HEK293 (cell line): ENCODE measurements at regions not wholly inside any gene's neighbourhood (a gene's known extent, or its start where the extent isn't known, plus 50 kb on each side); places are given as distances from the start of the nearest gene placed in this dataset.

Experiments used
- ZBTB21 ChIP-seq: fragments of 450-650 bp; formaldehyde crosslinking; IDR thresholded peaks from 2 replicates; pipeline ENCODE4 v1.5.1; 2017; ENCODE audit warnings: missing biosample characterization, missing genetic modification characterization
- ZEB2 ChIP-seq: fragments of 450-650 bp; formaldehyde crosslinking; IDR thresholded peaks from 2 replicates; pipeline ENCODE4 v1.5.1; 2016; ENCODE audit warnings: missing biosample characterization, missing genetic modification characterization
- ZFP3 ChIP-seq: fragments of 450-650 bp; formaldehyde crosslinking; IDR thresholded peaks from 2 replicates; pipeline ENCODE4 v1.5.1; 2016; ENCODE audit warnings: low read depth, missing biosample characterization, missing genetic modification characterization
- ZFP69B ChIP-seq: fragments of 450-650 bp; formaldehyde crosslinking; IDR thresholded peaks from 2 replicates; pipeline ENCODE4 v1.5.1; 2016; ENCODE audit warnings: missing biosample characterization, missing genetic modification characterization
- ZNF133 ChIP-seq: fragments of 450-650 bp; formaldehyde crosslinking; IDR thresholded peaks from 2 replicates; pipeline ENCODE4 v1.5.1; 2016; ENCODE audit warnings: missing biosample characterization, missing genetic modification characterization
- ZNF558 ChIP-seq: fragments of 450-650 bp; formaldehyde crosslinking; IDR thresholded peaks from 2 replicates; pipeline ENCODE4 v1.5.1; 2016; ENCODE audit warnings: missing biosample characterization, missing genetic modification characterization
- ZNF623 ChIP-seq: fragments of 450-650 bp; formaldehyde crosslinking; IDR thresholded peaks from 2 replicates; pipeline ENCODE4 v1.5.1; 2016; ENCODE audit warnings: missing biosample characterization, missing genetic modification characterization
- ZNF776 ChIP-seq: fragments of 450-650 bp; formaldehyde crosslinking; IDR thresholded peaks from 2 replicates; pipeline ENCODE4 v1.5.0; 2017; ENCODE audit warnings: missing biosample characterization, missing genetic modification characterization, borderline replicate concordance
- ZSCAN30 ChIP-seq: fragments of 450-650 bp; IDR thresholded peaks from 2 replicates; pipeline ENCODE4 v1.5.1; 2018; ENCODE audit warnings: missing biosample characterization, mild to moderate bottlenecking, missing genetic modification characterization, moderate library complexity
- TF ChIP-seq, protein P1 (sequence below): fragments of 450-650 bp; formaldehyde crosslinking; IDR thresholded peaks from 2 replicates; pipeline ENCODE4 v1.5.1; 2016; ENCODE audit warnings: missing biosample characterization, missing genetic modification characterization
- TF ChIP-seq, protein P2 (sequence below): fragments of 450-650 bp; formaldehyde crosslinking; IDR thresholded peaks from 2 replicates; pipeline ENCODE4 v1.5.1; 2016; ENCODE audit warnings: missing biosample characterization, missing genetic modification characterization

DNA sequence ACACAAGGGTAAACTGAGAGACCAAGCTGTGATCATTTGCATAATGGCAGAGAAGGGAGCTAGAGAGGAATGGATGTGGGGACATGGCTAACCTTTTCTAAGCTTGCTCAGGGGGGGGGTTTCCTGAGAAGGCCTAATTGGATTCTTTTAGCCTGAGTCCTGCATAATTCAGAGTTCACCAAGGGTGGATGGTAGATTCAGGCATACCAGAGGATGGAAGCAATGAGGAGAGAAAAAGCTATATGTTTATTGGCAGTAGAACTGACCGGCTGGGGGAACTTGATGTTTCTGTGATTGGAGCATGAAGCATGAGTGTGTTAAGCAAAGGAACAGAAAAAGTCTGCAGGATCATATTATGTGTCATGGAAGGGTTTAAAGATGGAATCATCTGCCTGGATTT is 65.9 kb upstream of the KLF12 start:
- TF ChIP-seq, protein P1, sequence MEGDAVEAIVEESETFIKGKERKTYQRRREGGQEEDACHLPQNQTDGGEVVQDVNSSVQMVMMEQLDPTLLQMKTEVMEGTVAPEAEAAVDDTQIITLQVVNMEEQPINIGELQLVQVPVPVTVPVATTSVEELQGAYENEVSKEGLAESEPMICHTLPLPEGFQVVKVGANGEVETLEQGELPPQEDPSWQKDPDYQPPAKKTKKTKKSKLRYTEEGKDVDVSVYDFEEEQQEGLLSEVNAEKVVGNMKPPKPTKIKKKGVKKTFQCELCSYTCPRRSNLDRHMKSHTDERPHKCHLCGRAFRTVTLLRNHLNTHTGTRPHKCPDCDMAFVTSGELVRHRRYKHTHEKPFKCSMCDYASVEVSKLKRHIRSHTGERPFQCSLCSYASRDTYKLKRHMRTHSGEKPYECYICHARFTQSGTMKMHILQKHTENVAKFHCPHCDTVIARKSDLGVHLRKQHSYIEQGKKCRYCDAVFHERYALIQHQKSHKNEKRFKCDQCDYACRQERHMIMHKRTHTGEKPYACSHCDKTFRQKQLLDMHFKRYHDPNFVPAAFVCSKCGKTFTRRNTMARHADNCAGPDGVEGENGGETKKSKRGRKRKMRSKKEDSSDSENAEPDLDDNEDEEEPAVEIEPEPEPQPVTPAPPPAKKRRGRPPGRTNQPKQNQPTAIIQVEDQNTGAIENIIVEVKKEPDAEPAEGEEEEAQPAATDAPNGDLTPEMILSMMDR (tag by site-specific recombination), result no peak
- TF ChIP-seq ZFP69B, result no peak
- TF ChIP-seq ZFP3, result no peak
- TF ChIP-seq ZNF623 (tag by site-specific recombination), result no peak
- TF ChIP-seq ZEB2, result no peak
- no peak for TF ChIP-seq ZNF133 (tag by site-specific recombination)
- TF ChIP-seq ZSCAN30, result no peak
- TF ChIP-seq, protein P2, sequence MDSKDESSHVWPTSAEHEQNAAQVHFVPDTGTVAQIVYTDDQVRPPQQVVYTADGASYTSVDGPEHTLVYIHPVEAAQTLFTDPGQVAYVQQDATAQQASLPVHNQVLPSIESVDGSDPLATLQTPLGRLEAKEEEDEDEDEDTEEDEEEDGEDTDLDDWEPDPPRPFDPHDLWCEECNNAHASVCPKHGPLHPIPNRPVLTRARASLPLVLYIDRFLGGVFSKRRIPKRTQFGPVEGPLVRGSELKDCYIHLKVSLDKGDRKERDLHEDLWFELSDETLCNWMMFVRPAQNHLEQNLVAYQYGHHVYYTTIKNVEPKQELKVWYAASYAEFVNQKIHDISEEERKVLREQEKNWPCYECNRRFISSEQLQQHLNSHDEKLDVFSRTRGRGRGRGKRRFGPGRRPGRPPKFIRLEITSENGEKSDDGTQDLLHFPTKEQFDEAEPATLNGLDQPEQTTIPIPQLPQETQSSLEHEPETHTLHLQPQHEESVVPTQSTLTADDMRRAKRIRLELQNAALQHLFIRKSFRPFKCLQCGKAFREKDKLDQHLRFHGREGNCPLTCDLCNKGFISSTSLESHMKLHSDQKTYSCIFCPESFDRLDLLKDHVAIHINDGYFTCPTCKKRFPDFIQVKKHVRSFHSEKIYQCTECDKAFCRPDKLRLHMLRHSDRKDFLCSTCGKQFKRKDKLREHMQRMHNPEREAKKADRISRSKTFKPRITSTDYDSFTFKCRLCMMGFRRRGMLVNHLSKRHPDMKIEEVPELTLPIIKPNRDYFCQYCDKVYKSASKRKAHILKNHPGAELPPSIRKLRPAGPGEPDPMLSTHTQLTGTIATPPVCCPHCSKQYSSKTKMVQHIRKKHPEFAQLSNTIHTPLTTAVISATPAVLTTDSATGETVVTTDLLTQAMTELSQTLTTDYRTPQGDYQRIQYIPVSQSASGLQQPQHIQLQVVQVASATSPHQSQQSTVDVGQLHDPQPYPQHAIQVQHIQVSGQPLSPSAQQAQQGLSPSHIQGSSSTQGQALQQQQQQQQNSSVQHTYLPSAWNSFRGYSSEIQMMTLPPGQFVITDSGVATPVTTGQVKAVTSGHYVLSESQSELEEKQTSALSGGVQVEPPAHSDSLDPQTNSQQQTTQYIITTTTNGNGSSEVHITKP (tag by site-specific recombination), result no peak
- TF ChIP-seq ZBTB21 (tag by site-specific recombination), result no peak
- no peak for TF ChIP-seq ZNF558 (tag by site-specific recombination)
- no peak for TF ChIP-seq ZNF776 (tag by site-specific recombination)
